OCI-LY7 (cell line): ENCODE measurements at regions not wholly inside any gene's neighbourhood (a gene's known extent, or its start where the extent isn't known, plus 50 kb on each side); places are given as distances from the start of the nearest gene placed in this dataset.

Experiments used
- BruUV-seq: library from RNA; stranded (reverse); fragments of 400-500 nt; replicated peaks from 2 replicates; lab custom pipeline; 2021; lab: Mats Ljungman, UMichigan
- CTCF ChIA-PET: fragments of 300-600 bp; sonication (Branson Sonifier 250); formaldehyde crosslinking; loops from one replicate; lab custom pipeline; 2022; ENCODE audit warnings: antibody characterized with exemption; ENCODE audit not compliant: unreplicated experiment; lab: Charles Lee
- POLR2A ChIA-PET: fragments of 300-600 bp; sonication (Branson Sonifier 250); formaldehyde crosslinking; loops from one replicate; lab custom pipeline; 2022; ENCODE audit warnings: antibody characterized with exemption; lab: Charles Lee
- DNase-seq: peaks from one replicate; pipeline ENCODE4 v3.0.0-alpha.2; 2015; ENCODE audit warnings: low spot score
- H2AFZ ChIP-seq: fragments of 200-600 bp; sonication (generic), shearing (Covaris generic); 2 replicates; pipeline ENCODE4 v1.6.1; 2014; ENCODE audit warnings: mild to moderate bottlenecking, antibody characterized with exemption, low read length, moderate library complexity
- H3K27ac ChIP-seq: fragments of 200-600 bp; sonication (generic); 2 replicates; pipeline ENCODE4 v1.5.1; 2014; ENCODE audit warnings: mixed run types, low read depth, mild to moderate bottlenecking, moderate library complexity, low read length, inconsistent platforms; ENCODE audit not compliant: poor library complexity, severe bottlenecking
- H3K36me3 ChIP-seq: fragments of 200-600 bp; sonication (generic); 2 replicates; pipeline ENCODE4 v1.6.1; 2014; ENCODE audit warnings: mild to moderate bottlenecking, antibody characterized with exemption, low read length, moderate library complexity, mixed read lengths; ENCODE audit not compliant: insufficient read depth
- H3K4me1 ChIP-seq: fragments of 200-600 bp; sonication (generic); 2 replicates; pipeline ENCODE4 v1.5.1; 2014; ENCODE audit warnings: mild to moderate bottlenecking, low read length; ENCODE audit not compliant: insufficient read depth, poor library complexity, severe bottlenecking
- H3K4me2 ChIP-seq: fragments of 200-600 bp; sonication (generic); 2 replicates; pipeline ENCODE4 v1.6.1; 2014; ENCODE audit warnings: mild to moderate bottlenecking, low read length
- H3K4me3 ChIP-seq: fragments of 200-600 bp; sonication (generic); 2 replicates; pipeline ENCODE4 v1.5.1; 2014; ENCODE audit warnings: mild to moderate bottlenecking, low read depth, low read length; ENCODE audit not compliant: poor library complexity, severe bottlenecking
- H3K79me2 ChIP-seq: fragments of 200-600 bp; sonication (generic); 2 replicates; pipeline ENCODE4 v1.6.1; 2016; ENCODE audit warnings: low read depth, mild to moderate bottlenecking, low read length, moderate library complexity, mixed read lengths; ENCODE audit not compliant: insufficient read depth
- H3K9me2 ChIP-seq: fragments of 200-600 bp; sonication (generic); 2 replicates; pipeline ENCODE4 v1.6.1; 2016; ENCODE audit warnings: mild to moderate bottlenecking, low read length, mixed read lengths; ENCODE audit not compliant: insufficient read depth
- H3K9me3 ChIP-seq: fragments of 200-600 bp; sonication (generic); 2 replicates; pipeline ENCODE4 v1.6.1; 2014; ENCODE audit warnings: mild to moderate bottlenecking, mixed run types, low read length, mixed read lengths
- H4K20me1 ChIP-seq: fragments of 200-600 bp; sonication (generic); 2 replicates; pipeline ENCODE4 v1.6.1; 2014; ENCODE audit warnings: mild to moderate bottlenecking, antibody characterized with exemption, low read length, moderate library complexity, mixed read lengths; ENCODE audit not compliant: insufficient read depth
- CTCF ChIP-seq: fragments of 200-600 bp; sonication (generic); conservative IDR thresholded peaks from 2 replicates; pipeline ENCODE4 v1.5.1; 2014; ENCODE audit warnings: mild to moderate bottlenecking, antibody characterized with exemption, low read length, moderate library complexity, mixed read lengths
- EZH2phosphoT487 ChIP-seq: fragments of 200-600 bp; sonication (generic); IDR thresholded peaks from 2 replicates; pipeline ENCODE4 v1.6.1; 2018; ENCODE audit warnings: low read depth, borderline replicate concordance, mild to moderate bottlenecking, mixed run types, antibody characterized with exemption, low read length, moderate library complexity, mixed read lengths
- intact Hi-C: fragments of 100-400 bp; cut with micrococcal nuclease; formaldehyde crosslinking; loops from one replicate; pipeline ENCODE4 v1.10.0; 2022; ENCODE audit not compliant: unreplicated experiment

GRCh38 chr13:99816321-99816720, 155.2 kb downstream of the ZIC5 start:
- H3K36me3 ChIP-seq: no peaks in the 10 kb centered on the region
- H3K4me1 ChIP-seq: no peaks in the 10 kb centered on the region
- no peak for DNase-seq
- H4K20me1 ChIP-seq: no peaks in the 10 kb centered on the region
- H3K4me2 ChIP-seq: no peak overlapping the region
- H3K79me2 ChIP-seq: no peaks in the 10 kb centered on the region
- H3K9me2 ChIP-seq: no peaks in the 10 kb centered on the region
- H3K4me3 ChIP-seq: no peak overlapping the region
- no TSS peak for BruUV-seq
- H3K27ac ChIP-seq: no peak overlapping the region
- POLR2A ChIA-PET: no interaction called here
- CTCF ChIA-PET: no interaction called here
- intact Hi-C loops: no loop called here
- H3K9me3 ChIP-seq: no peaks in the 10 kb centered on the region
- H2AFZ ChIP-seq: no peak overlapping the region
- TF ChIP-seq CTCF (no peak), EZH2phosphoT487 (no peak)

- ChIA-PET CTCF (no interaction called here), POLR2A (no interaction called here)
- Histone ChIP-seq H2AFZ (no peak overlapping the region), H3K4me2 (no peak overlapping the region), H3K4me3 (no peak overlapping the region), H3K36me3 (no peaks in the 10 kb centered on the region), H3K9me2 (no peaks in the 10 kb centered on the region), H3K79me2 (no peaks in the 10 kb centered on the region), H3K27ac (no peak overlapping the region), H3K9me3 (no peaks in the 10 kb centered on the region), H4K20me1 (no peaks in the 10 kb centered on the region), H3K4me1 (no peaks in the 10 kb centered on the region)
- no peak for DNase-seq
- intact Hi-C loops: no loop called here
- TF ChIP-seq EZH2phosphoT487 (no peak), CTCF (no peak)
- no TSS peak for BruUV-seq
Observed at GRCh38 chr13:99813336-99814095, 158.1 kb downstream of the ZIC5 start.

- no peak overlapping the region for H3K27ac ChIP-seq
- H3K4me3 ChIP-seq: no peak overlapping the region
- no peaks in the 10 kb centered on the region for H3K79me2 ChIP-seq
- no peaks in the 10 kb centered on the region for H3K36me3 ChIP-seq
- no TSS peak for BruUV-seq
- H3K9me2 ChIP-seq: no peaks in the 10 kb centered on the region
- no peaks in the 10 kb centered on the region for H3K4me1 ChIP-seq
- CTCF ChIA-PET: no interaction called here
- H3K4me2 ChIP-seq: no peak overlapping the region
- intact Hi-C loops: no loop called here
- TF ChIP-seq EZH2phosphoT487: no peak
- TF ChIP-seq CTCF: no peak
- no peaks in the 10 kb centered on the region for H3K9me3 ChIP-seq
- POLR2A ChIA-PET: interaction anchor here (0.6 kb wide), 1 partner anchor 14 kb away, joined by 3 read pairs; no protein-coding TSS in a partner anchor
- H4K20me1 ChIP-seq: no peaks in the 10 kb centered on the region
- no peak overlapping the region for H2AFZ ChIP-seq
- no peak for DNase-seq
Observed at GRCh38 chr13:99812625-99813024, 158.9 kb downstream of the ZIC5 start.
